ENCODE measurements at regions not wholly inside any gene's neighbourhood (a gene's known extent, or its start where the extent isn't known, plus 50 kb on each side); places are given as distances from the start of the nearest gene placed in this dataset.

GRCh38 chr2:125526093-125526492, 1129.9 kb upstream of the GYPC start:
- Histone ChIP-seq H2AFZ (ENCODE audit: low read depth, low read length) (no peak overlapping the region), H4K91ac (ENCODE audit: low read length) (no peak overlapping the region), H2BK12ac (ENCODE audit: low read length in 2 of 2) (no peak overlapping the region), H2BK15ac (ENCODE audit: low read depth, poor library complexity, severe bottlenecking) (no peak overlapping the region), H3K9ac (ENCODE audit: low read length) (no peak overlapping the region), H4K8ac (ENCODE audit: low read length) (no peak overlapping the region), H2BK120ac (ENCODE audit: low read depth, low read length) (no peak overlapping the region), H3K4ac (ENCODE audit: low read depth in 1 of 2, low read length in 2 of 2) (no peak overlapping the region), H3K27ac (ENCODE audit: low read length, poor library complexity, severe bottlenecking) (no peak overlapping the region), H2AK5ac (ENCODE audit: low read length, severe bottlenecking) (no peak overlapping the region), H2BK5ac (ENCODE audit: low read depth, low read length, poor library complexity, severe bottlenecking) (no peak overlapping the region), H3K4me1 (ENCODE audit: control insufficient read depth, insufficient read depth, low read depth, low read length) (no peaks in the 10 kb centered on the region), H3K18ac (ENCODE audit: low read depth in 1 of 2, low read length in 2 of 2) (no peak overlapping the region), H3K4me3 (ENCODE audit: insufficient read depth in 1 of 2, low read depth in 1 of 2, low read length in 2 of 2) (no peak overlapping the region), H3K4me2 (ENCODE audit: low read length, poor library complexity, severe bottlenecking) (no peak overlapping the region), H3K27me3 (ENCODE audit: control insufficient read depth in 1 of 2, insufficient read depth in 1 of 2, low read length in 2 of 2) (no peaks in the 10 kb centered on the region), H3K23ac (ENCODE audit: low read length in 2 of 2) (no peak overlapping the region), H3K14ac (ENCODE audit: low read length in 2 of 2) (no peak overlapping the region), H3K9me3 (ENCODE audit: control insufficient read depth, low read length) (no peaks in the 10 kb centered on the region), H3K36me3 (ENCODE audit: control insufficient read depth in 1 of 2, insufficient read depth in 2 of 2, low read depth in 1 of 2, low read length in 2 of 2) (no peaks in the 10 kb centered on the region), H3K79me1 (replicated peaks; ENCODE audit: low read length, poor library complexity, severe bottlenecking) (no peaks in the 10 kb centered on the region)
- DNase-seq, result no peak
- WGBS, result 63% methylated on average over 5 of the region's 5 CpGs

- Histone ChIP-seq H3K9me3 (ENCODE audit: control insufficient read depth, low read length) (no peaks in the 10 kb centered on the region), H3K4me2 (ENCODE audit: low read length, poor library complexity, severe bottlenecking) (no peak overlapping the region), H2BK12ac (ENCODE audit: low read length in 2 of 2) (no peak overlapping the region), H2BK15ac (ENCODE audit: low read depth, poor library complexity, severe bottlenecking) (no peak overlapping the region), H4K8ac (ENCODE audit: low read length) (no peak overlapping the region), H3K9ac (ENCODE audit: low read length) (no peak overlapping the region), H3K18ac (ENCODE audit: low read depth in 1 of 2, low read length in 2 of 2) (no peak overlapping the region), H2AK5ac (ENCODE audit: low read length, severe bottlenecking) (no peak overlapping the region), H3K4me3 (ENCODE audit: insufficient read depth in 1 of 2, low read depth in 1 of 2, low read length in 2 of 2) (no peak overlapping the region), H3K4me1 (ENCODE audit: control insufficient read depth, insufficient read depth, low read depth, low read length) (no peaks in the 10 kb centered on the region), H2BK5ac (ENCODE audit: low read depth, low read length, poor library complexity, severe bottlenecking) (no peak overlapping the region), H3K36me3 (ENCODE audit: control insufficient read depth in 1 of 2, insufficient read depth in 2 of 2, low read depth in 1 of 2, low read length in 2 of 2) (no peaks in the 10 kb centered on the region), H3K27me3 (ENCODE audit: control insufficient read depth in 1 of 2, insufficient read depth in 1 of 2, low read length in 2 of 2) (no peaks in the 10 kb centered on the region), H3K4ac (ENCODE audit: low read depth in 1 of 2, low read length in 2 of 2) (no peak overlapping the region), H3K79me1 (replicated peaks; ENCODE audit: low read length, poor library complexity, severe bottlenecking) (no peaks in the 10 kb centered on the region), H3K14ac (ENCODE audit: low read length in 2 of 2) (no peak overlapping the region), H3K23ac (ENCODE audit: low read length in 2 of 2) (no peak overlapping the region), H2AFZ (ENCODE audit: low read depth, low read length) (no peak overlapping the region), H3K27ac (ENCODE audit: low read length, poor library complexity, severe bottlenecking) (no peak overlapping the region), H4K91ac (ENCODE audit: low read length) (no peak overlapping the region), H2BK120ac (ENCODE audit: low read depth, low read length) (no peak overlapping the region)
- no peak for DNase-seq
- WGBS, result no CpG with 5 or more reads among the region's 1 CpG
Observed at GRCh38 chr2:125535089-125535488, 1120.9 kb upstream of the GYPC start.

- H4K91ac ChIP-seq (ENCODE audit: low read length), result no peak overlapping the region
- no peaks in the 10 kb centered on the region for H3K4me1 ChIP-seq (ENCODE audit: control insufficient read depth, insufficient read depth, low read depth, low read length)
- H3K9me3 ChIP-seq (ENCODE audit: control insufficient read depth, low read length), result peaks cover 7% of the 10 kb centered on the region
- DNase-seq, result no peak
- H2BK120ac ChIP-seq (ENCODE audit: low read depth, low read length), result no peak overlapping the region
- H3K9ac ChIP-seq (ENCODE audit: low read length), result no peak overlapping the region
- no peak overlapping the region for H3K27ac ChIP-seq (ENCODE audit: low read length, poor library complexity, severe bottlenecking)
- H2BK12ac ChIP-seq (ENCODE audit: low read length in 2 of 2), result no peak overlapping the region
- H3K4ac ChIP-seq (ENCODE audit: low read depth in 1 of 2, low read length in 2 of 2), result no peak overlapping the region
- no peak overlapping the region for H4K8ac ChIP-seq (ENCODE audit: low read length)
- H3K18ac ChIP-seq (ENCODE audit: low read depth in 1 of 2, low read length in 2 of 2), result no peak overlapping the region
- no peak overlapping the region for H2AK5ac ChIP-seq (ENCODE audit: low read length, severe bottlenecking)
- H2AFZ ChIP-seq (ENCODE audit: low read depth, low read length), result no peak overlapping the region
- WGBS, result 90% methylated on average over 1 of the region's 1 CpG
- H3K4me2 ChIP-seq (ENCODE audit: low read length, poor library complexity, severe bottlenecking), result no peak overlapping the region
- H3K23ac ChIP-seq (ENCODE audit: low read length in 2 of 2), result no peak overlapping the region
- H3K27me3 ChIP-seq (ENCODE audit: control insufficient read depth in 1 of 2, insufficient read depth in 1 of 2, low read length in 2 of 2), result no peaks in the 10 kb centered on the region
- H3K36me3 ChIP-seq (ENCODE audit: control insufficient read depth in 1 of 2, insufficient read depth in 2 of 2, low read depth in 1 of 2, low read length in 2 of 2), result no peaks in the 10 kb centered on the region
- H2BK15ac ChIP-seq (ENCODE audit: low read depth, poor library complexity, severe bottlenecking), result no peak overlapping the region
- H3K79me1 ChIP-seq (replicated peaks; ENCODE audit: low read length, poor library complexity, severe bottlenecking), result no peaks in the 10 kb centered on the region
- H3K14ac ChIP-seq (ENCODE audit: low read length in 2 of 2), result no peak overlapping the region
- H3K4me3 ChIP-seq (ENCODE audit: insufficient read depth in 1 of 2, low read depth in 1 of 2, low read length in 2 of 2), result no peak overlapping the region
- H2BK5ac ChIP-seq (ENCODE audit: low read depth, low read length, poor library complexity, severe bottlenecking), result no peak overlapping the region
Observed at GRCh38 chr2:125543968-125544514, 1111.9 kb upstream of the GYPC start.

GRCh38 chr2:125553768-125554167, 1102.2 kb upstream of the GYPC start:
- no peak overlapping the region for H4K91ac ChIP-seq (ENCODE audit: low read length)
- H2BK120ac ChIP-seq (ENCODE audit: low read depth, low read length), result no peak overlapping the region
- H3K4me3 ChIP-seq (ENCODE audit: insufficient read depth in 1 of 2, low read depth in 1 of 2, low read length in 2 of 2), result no peak overlapping the region
- H2AK5ac ChIP-seq (ENCODE audit: low read length, severe bottlenecking), result no peak overlapping the region
- H2BK12ac ChIP-seq (ENCODE audit: low read length in 2 of 2), result no peak overlapping the region
- WGBS, result no CpG with 5 or more reads among the region's 1 CpG
- H3K79me1 ChIP-seq (replicated peaks; ENCODE audit: low read length, poor library complexity, severe bottlenecking), result no peaks in the 10 kb centered on the region
- no peak overlapping the region for H3K23ac ChIP-seq (ENCODE audit: low read length in 2 of 2)
- H3K4me2 ChIP-seq (ENCODE audit: low read length, poor library complexity, severe bottlenecking), result no peak overlapping the region
- H4K8ac ChIP-seq (ENCODE audit: low read length), result no peak overlapping the region
- H2BK15ac ChIP-seq (ENCODE audit: low read depth, poor library complexity, severe bottlenecking), result no peak overlapping the region
- no peak overlapping the region for H2AFZ ChIP-seq (ENCODE audit: low read depth, low read length)
- no peaks in the 10 kb centered on the region for H3K27me3 ChIP-seq (ENCODE audit: control insufficient read depth in 1 of 2, insufficient read depth in 1 of 2, low read length in 2 of 2)
- H3K4ac ChIP-seq (ENCODE audit: low read depth in 1 of 2, low read length in 2 of 2), result no peak overlapping the region
- H2BK5ac ChIP-seq (ENCODE audit: low read depth, low read length, poor library complexity, severe bottlenecking), result no peak overlapping the region
- no peak for DNase-seq
- H3K4me1 ChIP-seq (ENCODE audit: control insufficient read depth, insufficient read depth, low read depth, low read length), result no peaks in the 10 kb centered on the region
- no peak overlapping the region for H3K14ac ChIP-seq (ENCODE audit: low read length in 2 of 2)
- no peak overlapping the region for H3K18ac ChIP-seq (ENCODE audit: low read depth in 1 of 2, low read length in 2 of 2)
- no peaks in the 10 kb centered on the region for H3K9me3 ChIP-seq (ENCODE audit: control insufficient read depth, low read length)
- no peak overlapping the region for H3K27ac ChIP-seq (ENCODE audit: low read length, poor library complexity, severe bottlenecking)
- H3K36me3 ChIP-seq (ENCODE audit: control insufficient read depth in 1 of 2, insufficient read depth in 2 of 2, low read depth in 1 of 2, low read length in 2 of 2), result no peaks in the 10 kb centered on the region
- no peak overlapping the region for H3K9ac ChIP-seq (ENCODE audit: low read length)
